ENCODE measurements at regions not wholly inside any gene's neighbourhood (a gene's known extent, or its start where the extent isn't known, plus 50 kb on each side); places are given as distances from the start of the nearest gene placed in this dataset.
"Not testable (repeated sequence)": the region's sequence is repeated elsewhere in the genome, so short reads cannot be mapped to it uniquely, and the experiment has no call there.

GRCh38 chr10:85137253-85137652 lies 808.9 kb downstream of the CCSER2 start:
- intact Hi-C loops (cut with micrococcal nuclease): no loop called here
- H3K36me3 Mint-ChIP-seq (ENCODE audit: low read depth): no peaks in the 10 kb centered on the region
- no peak for DNase-seq
- peaks cover 1% of the 10 kb centered on the region for H3K9me3 Mint-ChIP-seq
- H3K4me3 Mint-ChIP-seq: no peak overlapping the region
- no peaks in the 10 kb centered on the region for H3K4me1 Mint-ChIP-seq (ENCODE audit: low read depth)
- H3K27ac Mint-ChIP-seq: no peak overlapping the region
- CTCF ChIA-PET: no interaction called here
- H3K27me3 Mint-ChIP-seq (ENCODE audit: low read depth): no peaks in the 10 kb centered on the region

- CTCF ChIA-PET: no interaction called here
- Mint-ChIP-seq H3K27ac (no peak overlapping the region), H3K4me1 (ENCODE audit: low read depth) (no peaks in the 10 kb centered on the region), H3K27me3 (ENCODE audit: low read depth) (no peaks in the 10 kb centered on the region), H3K4me3 (no peak overlapping the region), H3K36me3 (ENCODE audit: low read depth) (no peaks in the 10 kb centered on the region), H3K9me3 (peaks cover 1% of the 10 kb centered on the region)
- no peak for DNase-seq
- intact Hi-C loops (cut with micrococcal nuclease): no loop called here
Measured at GRCh38 chr10:85138046-85138445, 809.7 kb downstream of the CCSER2 start.

GRCh38 chr10:85139124-85139523 lies 810.7 kb downstream of the CCSER2 start:
- Mint-ChIP-seq H3K4me3 (no peak overlapping the region), H3K4me1 (ENCODE audit: low read depth) (no peaks in the 10 kb centered on the region), H3K27ac (no peak overlapping the region), H3K9me3 (no peaks in the 10 kb centered on the region), H3K36me3 (ENCODE audit: low read depth) (no peaks in the 10 kb centered on the region), H3K27me3 (ENCODE audit: low read depth) (no peaks in the 10 kb centered on the region)
- DNase-seq: no peak
- CTCF ChIA-PET: interaction anchor here (0.7 kb wide), 1 partner anchor 21 kb away, joined by 3 read pairs; no protein-coding TSS in a partner anchor
- intact Hi-C loops (cut with micrococcal nuclease): no loop called here

- H3K4me1 Mint-ChIP-seq (ENCODE audit: low read depth); H3K27ac Mint-ChIP-seq: not testable (repeated sequence)
Measured at GRCh38 chr10:85141520-85141919, 813.1 kb downstream of the CCSER2 start.

GRCh38 chr10:85145966-85146365 lies 817.6 kb downstream of the CCSER2 start:
- Mint-ChIP-seq H3K36me3 (ENCODE audit: low read depth) (no peaks in the 10 kb centered on the region), H3K4me1 (ENCODE audit: low read depth) (no peaks in the 10 kb centered on the region), H3K9me3 (peaks cover 3% of the 10 kb centered on the region), H3K27ac (no peak overlapping the region), H3K27me3 (ENCODE audit: low read depth) (no peaks in the 10 kb centered on the region), H3K4me3 (no peak overlapping the region)
- no peak for DNase-seq
- intact Hi-C loops (cut with micrococcal nuclease): no loop called here
- CTCF ChIA-PET: no interaction called here

More at GRCh38 chr10:85141520-85141919, 813.1 kb downstream of the CCSER2 start:
- CTCF ChIA-PET: interaction anchor here (1.0 kb wide), 1 partner anchor 11 kb away, joined by 3 read pairs; no protein-coding TSS in a partner anchor
- H3K27me3 Mint-ChIP-seq (ENCODE audit: low read depth); H3K36me3 Mint-ChIP-seq (ENCODE audit: low read depth); intact Hi-C loops (cut with micrococcal nuclease); DNase-seq; H3K9me3 Mint-ChIP-seq; H3K4me3 Mint-ChIP-seq: not testable (repeated sequence)

- Mint-ChIP-seq H3K27me3 (ENCODE audit: low read depth) (no peaks in the 10 kb centered on the region), H3K4me1 (ENCODE audit: low read depth) (no peaks in the 10 kb centered on the region), H3K9me3 (peaks cover 3% of the 10 kb centered on the region), H3K27ac (no peak overlapping the region), H3K4me3 (no peak overlapping the region), H3K36me3 (ENCODE audit: low read depth) (no peaks in the 10 kb centered on the region)
- no peak for DNase-seq
- intact Hi-C loops (cut with micrococcal nuclease): no loop called here
- CTCF ChIA-PET: no interaction called here
Measured at GRCh38 chr10:85147346-85148250, 819.2 kb downstream of the CCSER2 start.

- Mint-ChIP-seq H3K27me3 (ENCODE audit: low read depth) (no peaks in the 10 kb centered on the region), H3K27ac (no peak overlapping the region), H3K9me3 (peaks cover 3% of the 10 kb centered on the region), H3K36me3 (ENCODE audit: low read depth) (no peaks in the 10 kb centered on the region), H3K4me3 (no peak overlapping the region), H3K4me1 (ENCODE audit: low read depth) (no peaks in the 10 kb centered on the region)
- DNase-seq: no peak
- CTCF ChIA-PET: no interaction called here
- intact Hi-C loops (cut with micrococcal nuclease): no loop called here
Measured at GRCh38 chr10:85148693-85149640, 820.6 kb downstream of the CCSER2 start.

- Mint-ChIP-seq H3K4me1 (ENCODE audit: low read depth) (no peaks in the 10 kb centered on the region), H3K4me3 (no peak overlapping the region), H3K36me3 (ENCODE audit: low read depth) (no peaks in the 10 kb centered on the region), H3K27me3 (ENCODE audit: low read depth) (no peaks in the 10 kb centered on the region), H3K27ac (no peak overlapping the region), H3K9me3 (no peaks in the 10 kb centered on the region)
- CTCF ChIA-PET: no interaction called here
- no peak for DNase-seq
- intact Hi-C loops (cut with micrococcal nuclease): no loop called here
Measured at GRCh38 chr10:85149766-85150165, 821.4 kb downstream of the CCSER2 start.

- H3K4me1 Mint-ChIP-seq (ENCODE audit: low read depth): no peaks in the 10 kb centered on the region
- H3K36me3 Mint-ChIP-seq (ENCODE audit: low read depth): no peaks in the 10 kb centered on the region
- intact Hi-C loops (cut with micrococcal nuclease): no loop called here
- no peaks in the 10 kb centered on the region for H3K27me3 Mint-ChIP-seq (ENCODE audit: low read depth)
- CTCF ChIA-PET: no interaction called here
- no peak overlapping the region for H3K4me3 Mint-ChIP-seq
- H3K9me3 Mint-ChIP-seq: no peaks in the 10 kb centered on the region
- no peak for DNase-seq
- no peak overlapping the region for H3K27ac Mint-ChIP-seq
Measured at GRCh38 chr10:85151506-85151905, 823.1 kb downstream of the CCSER2 start.

- intact Hi-C loops (cut with micrococcal nuclease): no loop called here
- H3K27ac Mint-ChIP-seq: no peak overlapping the region
- H3K4me3 Mint-ChIP-seq: no peak overlapping the region
- no peaks in the 10 kb centered on the region for H3K36me3 Mint-ChIP-seq (ENCODE audit: low read depth)
- CTCF ChIA-PET: interaction anchor here (1.1 kb wide), 1 partner anchor 11 kb away, joined by 3 read pairs; no protein-coding TSS in a partner anchor
- no peak for DNase-seq
- H3K27me3 Mint-ChIP-seq (ENCODE audit: low read depth): no peaks in the 10 kb centered on the region
- no peaks in the 10 kb centered on the region for H3K4me1 Mint-ChIP-seq (ENCODE audit: low read depth)
- H3K9me3 Mint-ChIP-seq: no peaks in the 10 kb centered on the region
Measured at GRCh38 chr10:85152496-85152895, 824.1 kb downstream of the CCSER2 start.

GRCh38 chr10:85152911-85153310 lies 824.5 kb downstream of the CCSER2 start:
- no peak for DNase-seq
- Mint-ChIP-seq H3K9me3 (no peaks in the 10 kb centered on the region), H3K36me3 (ENCODE audit: low read depth) (no peaks in the 10 kb centered on the region), H3K4me3 (no peak overlapping the region), H3K4me1 (ENCODE audit: low read depth) (no peaks in the 10 kb centered on the region), H3K27ac (no peak overlapping the region), H3K27me3 (ENCODE audit: low read depth) (no peaks in the 10 kb centered on the region)
- CTCF ChIA-PET: interaction anchor here (1.1 kb wide), 1 partner anchor 11 kb away, joined by 3 read pairs; no protein-coding TSS in a partner anchor
- intact Hi-C loops (cut with micrococcal nuclease): no loop called here

- no peaks in the 10 kb centered on the region for H3K36me3 Mint-ChIP-seq (ENCODE audit: low read depth)
- DNase-seq: no peak
- no peak overlapping the region for H3K4me3 Mint-ChIP-seq
- H3K27ac Mint-ChIP-seq: no peak overlapping the region
- peaks cover 3% of the 10 kb centered on the region for H3K27me3 Mint-ChIP-seq (ENCODE audit: low read depth)
- CTCF ChIA-PET: no interaction called here
- no peaks in the 10 kb centered on the region for H3K4me1 Mint-ChIP-seq (ENCODE audit: low read depth)
- H3K9me3 Mint-ChIP-seq: no peaks in the 10 kb centered on the region
- intact Hi-C loops (cut with micrococcal nuclease): no loop called here
Measured at GRCh38 chr10:85157206-85157605, 828.8 kb downstream of the CCSER2 start.
